Muscle layer of colon (tissue), 2 donors: ENCODE measurements at regions not wholly inside any gene's neighbourhood (a gene's known extent, or its start where the extent isn't known, plus 50 kb on each side); places are given as distances from the start of the nearest gene placed in this dataset.
"Not testable (repeated sequence)": the region's sequence is repeated elsewhere in the genome, so short reads cannot be mapped to it uniquely, and the experiment has no call there.

ENCODE experiments used
- H3K27ac ChIP-seq: one replicate; pipeline ENCODE4 v1.7.0; 2013; ENCODE audit warnings: low read depth, mild to moderate bottlenecking, low read length, moderate library complexity
- H3K27me3 ChIP-seq, 2 donors: one replicate each; pipeline ENCODE4 v1.7.0; 2013; ENCODE audit warnings: low read length in 2 of 2, mild to moderate bottlenecking in 2 of 2; ENCODE audit not compliant: insufficient read depth in 2 of 2, control insufficient read depth in 1 of 2
- H3K36me3 ChIP-seq: one replicate; pipeline ENCODE4 v1.7.0; 2013; ENCODE audit warnings: mild to moderate bottlenecking, low read length; ENCODE audit not compliant: insufficient read depth
- H3K4me1 ChIP-seq: one replicate; pipeline ENCODE4 v1.7.0; 2013; ENCODE audit warnings: mild to moderate bottlenecking, low read length; ENCODE audit not compliant: insufficient read depth
- H3K4me3 ChIP-seq, 2 donors: one replicate each; pipeline ENCODE4 v1.7.0; 2013; ENCODE audit warnings: low read length in 2 of 2, low read depth in 1 of 2, mild to moderate bottlenecking in 1 of 2, moderate library complexity in 1 of 2
- H3K9ac ChIP-seq: one replicate; pipeline ENCODE4 v1.7.0; 2013; ENCODE audit warnings: low read length
- H3K9me3 ChIP-seq: one replicate; pipeline ENCODE4 v1.7.0; 2013; ENCODE audit warnings: mild to moderate bottlenecking, low read length
- donor health status: abdominal sarcoma.
- donor health status: Adenocarcinoma of cecum.

- H3K4me1 ChIP-seq = no peaks in the 10 kb centered on the region
Observed at GRCh38 chr16:58850019-58850677, 116.0 kb upstream of the GOT2 start.

GRCh38 chr16:58848662-58849002 is 114.5 kb upstream of the GOT2 start:
- H3K27ac ChIP-seq = no peak overlapping the region
- no peaks in the 10 kb centered on the region for H3K9me3 ChIP-seq
- H3K36me3 ChIP-seq = no peaks in the 10 kb centered on the region
- H3K4me3 ChIP-seq = no peak overlapping the region
- no peak overlapping the region for H3K9ac ChIP-seq
- H3K4me1 ChIP-seq = no peaks in the 10 kb centered on the region
- H3K27me3 ChIP-seq = no peaks in the 10 kb centered on the region

More at GRCh38 chr16:58850019-58850677, 116.0 kb upstream of the GOT2 start:
- no peak overlapping the region for H3K9ac ChIP-seq
- H3K36me3 ChIP-seq = no peaks in the 10 kb centered on the region
- no peak overlapping the region for H3K27ac ChIP-seq
- H3K9me3 ChIP-seq = no peaks in the 10 kb centered on the region
- H3K4me3 ChIP-seq = no peak overlapping the region
- H3K27me3 ChIP-seq = no peaks in the 10 kb centered on the region

- H3K9ac ChIP-seq = no peak overlapping the region
- H3K27me3 ChIP-seq = no peaks in the 10 kb centered on the region
- H3K36me3 ChIP-seq = no peaks in the 10 kb centered on the region
- no peaks in the 10 kb centered on the region for H3K4me1 ChIP-seq
- no peak overlapping the region for H3K4me3 ChIP-seq
- no peak overlapping the region for H3K27ac ChIP-seq
- no peaks in the 10 kb centered on the region for H3K9me3 ChIP-seq
Observed at GRCh38 chr16:58847902-58848661, 114.0 kb upstream of the GOT2 start.

GRCh38 chr16:58846226-58846625 is 112.1 kb upstream of the GOT2 start:
- not testable (repeated sequence) for H3K4me3 ChIP-seq, H3K9ac ChIP-seq, H3K27me3 ChIP-seq, H3K4me1 ChIP-seq, H3K9me3 ChIP-seq, H3K36me3 ChIP-seq, H3K27ac ChIP-seq

- Histone ChIP-seq H3K4me3 (no peak overlapping the region), H3K27ac (no peak overlapping the region), H3K27me3 (no peaks in the 10 kb centered on the region), H3K9ac (no peak overlapping the region), H3K9me3 (no peaks in the 10 kb centered on the region), H3K36me3 (no peaks in the 10 kb centered on the region), H3K4me1 (no peaks in the 10 kb centered on the region)
Observed at GRCh38 chr16:58843675-58844074, 109.6 kb upstream of the GOT2 start.

- Histone ChIP-seq H3K27me3 (no peaks in the 10 kb centered on the region), H3K4me1 (no peaks in the 10 kb centered on the region), H3K27ac (no peak overlapping the region), H3K36me3 (no peaks in the 10 kb centered on the region), H3K4me3 (no peak overlapping the region), H3K9ac (no peak overlapping the region), H3K9me3 (no peaks in the 10 kb centered on the region)
Observed at GRCh38 chr16:58842746-58843145, 108.6 kb upstream of the GOT2 start.

GRCh38 chr16:58842156-58842555 is 108.0 kb upstream of the GOT2 start:
- Histone ChIP-seq H3K9me3 (no peaks in the 10 kb centered on the region), H3K9ac (no peak overlapping the region), H3K36me3 (no peaks in the 10 kb centered on the region), H3K4me3 (no peak overlapping the region), H3K4me1 (no peaks in the 10 kb centered on the region), H3K27ac (no peak overlapping the region), H3K27me3 (no peaks in the 10 kb centered on the region)

GRCh38 chr16:58837950-58838349 is 103.8 kb upstream of the GOT2 start:
- no peaks in the 10 kb centered on the region for H3K4me1 ChIP-seq
- no peaks in the 10 kb centered on the region for H3K36me3 ChIP-seq
- no peak overlapping the region for H3K9ac ChIP-seq
- no peak overlapping the region for H3K4me3 ChIP-seq
- no peaks in the 10 kb centered on the region for H3K9me3 ChIP-seq
- H3K27me3 ChIP-seq = no peaks in the 10 kb centered on the region
- no peak overlapping the region for H3K27ac ChIP-seq

- no peaks in the 10 kb centered on the region for H3K27me3 ChIP-seq
- H3K4me3 ChIP-seq = no peak overlapping the region
- no peaks in the 10 kb centered on the region for H3K4me1 ChIP-seq
- H3K9me3 ChIP-seq = no peaks in the 10 kb centered on the region
- H3K36me3 ChIP-seq = no peaks in the 10 kb centered on the region
- no peak overlapping the region for H3K27ac ChIP-seq
- H3K9ac ChIP-seq = no peak overlapping the region
Observed at GRCh38 chr16:58836427-58836826, 102.3 kb upstream of the GOT2 start.

GRCh38 chr16:58832386-58832895 is 98.3 kb upstream of the GOT2 start:
- Histone ChIP-seq H3K27me3 (no peaks in the 10 kb centered on the region), H3K9ac (no peak overlapping the region), H3K27ac (no peak overlapping the region), H3K4me1 (no peaks in the 10 kb centered on the region), H3K4me3 (no peak overlapping the region), H3K9me3 (no peaks in the 10 kb centered on the region), H3K36me3 (no peaks in the 10 kb centered on the region)

GRCh38 chr16:58831386-58831785 is 97.3 kb upstream of the GOT2 start:
- no peak overlapping the region for H3K9ac ChIP-seq
- no peaks in the 10 kb centered on the region for H3K36me3 ChIP-seq
- H3K27ac ChIP-seq = no peak overlapping the region
- no peaks in the 10 kb centered on the region for H3K9me3 ChIP-seq
- H3K4me3 ChIP-seq = no peak overlapping the region
- no peaks in the 10 kb centered on the region for H3K4me1 ChIP-seq
- no peaks in the 10 kb centered on the region for H3K27me3 ChIP-seq
